Trophoblast cell (in vitro differentiated cells and primary cell): ENCODE measurements at regions not wholly inside any gene's neighbourhood (a gene's known extent, or its start where the extent isn't known, plus 50 kb on each side); places are given as distances from the start of the nearest gene placed in this dataset.

ENCODE experiments used
- DNase-seq, 2 donors: peaks; one replicate each; pipeline ENCODE4 v3.0.0-alpha.2; 2016
- H2AFZ ChIP-seq: 2 replicates; pipeline ENCODE4 v1.6.1; 2013; ENCODE audit warnings: low read length, moderate library complexity, mild to moderate bottlenecking; ENCODE audit not compliant: insufficient read depth, poor library complexity
- H2AK5ac ChIP-seq: 2 replicates; pipeline ENCODE4 v1.6.1; 2013; ENCODE audit warnings: mild to moderate bottlenecking, low read length
- H2BK120ac ChIP-seq: 2 replicates; pipeline ENCODE4 v1.6.1; 2013; ENCODE audit warnings: low read length, mild to moderate bottlenecking, moderate library complexity; ENCODE audit not compliant: insufficient read depth, poor library complexity
- H2BK12ac ChIP-seq: 2 replicates; pipeline ENCODE4 v1.6.1; 2013; ENCODE audit warnings: mild to moderate bottlenecking, low read length, moderate library complexity
- H2BK5ac ChIP-seq: 2 replicates; pipeline ENCODE4 v1.6.1; 2013; ENCODE audit warnings: low read length, low read depth, moderate library complexity, mild to moderate bottlenecking; ENCODE audit not compliant: poor library complexity
- H3K14ac ChIP-seq: 2 replicates; pipeline ENCODE4 v1.6.1; 2013; ENCODE audit warnings: mild to moderate bottlenecking, low read length
- H3K18ac ChIP-seq: 2 replicates; pipeline ENCODE4 v1.6.1; 2013; ENCODE audit warnings: mild to moderate bottlenecking, low read length
- H3K23ac ChIP-seq: 2 replicates; pipeline ENCODE4 v1.6.1; 2013; ENCODE audit warnings: low read length
- H3K27ac ChIP-seq: 2 replicates; pipeline ENCODE4 v1.5.1; 2013; ENCODE audit warnings: low read depth, mild to moderate bottlenecking, inconsistent platforms, low read length, moderate library complexity
- H3K27me3 ChIP-seq: 2 replicates; pipeline ENCODE4 v1.6.1; 2013; ENCODE audit warnings: inconsistent platforms, mild to moderate bottlenecking, low read length, moderate library complexity; ENCODE audit not compliant: insufficient read depth
- H3K36me3 ChIP-seq, 2 experiments: 1 replicate in 1 of 2; 2 replicates in 1 of 2; pipeline ENCODE4 v1.6.1; 2013; ENCODE audit warnings: low read length in 2 of 2, mild to moderate bottlenecking in 2 of 2, moderate library complexity in 1 of 2; ENCODE audit not compliant: insufficient read depth in 2 of 2, control insufficient read depth in 1 of 2
- H3K4ac ChIP-seq: 2 replicates; pipeline ENCODE4 v1.6.1; 2013; ENCODE audit warnings: low read depth, mild to moderate bottlenecking, low read length, moderate library complexity
- H3K4me1 ChIP-seq, 2 experiments: 1 replicate in 1 of 2; 2 replicates in 1 of 2; pipeline ENCODE4 v1.6.1; 2013; ENCODE audit warnings: low read length in 2 of 2, mild to moderate bottlenecking in 2 of 2, moderate library complexity in 1 of 2; ENCODE audit not compliant: insufficient read depth in 2 of 2, control insufficient read depth in 1 of 2
- H3K4me2 ChIP-seq: 2 replicates; pipeline ENCODE4 v1.6.1; 2013; ENCODE audit warnings: inconsistent platforms, mild to moderate bottlenecking, low read length, moderate library complexity
- H3K4me3 ChIP-seq: 2 replicates; pipeline ENCODE4 v1.5.1; 2013; ENCODE audit warnings: mild to moderate bottlenecking, low read depth, low read length, inconsistent platforms
- H3K79me1 ChIP-seq: one replicate; pipeline ENCODE4 v1.6.1; 2013; ENCODE audit warnings: low read length
- H3K79me2 ChIP-seq: 2 replicates; pipeline ENCODE4 v1.6.1; 2013; ENCODE audit warnings: low read length, mild to moderate bottlenecking; ENCODE audit not compliant: control insufficient read depth, insufficient read depth, poor library complexity
- H3K9ac ChIP-seq: 2 replicates; pipeline ENCODE4 v1.6.1; 2013; ENCODE audit warnings: mild to moderate bottlenecking, low read length
- H3K9me3 ChIP-seq: 2 replicates; pipeline ENCODE4 v1.6.1; 2013; ENCODE audit warnings: low read depth, mild to moderate bottlenecking, control low read depth, inconsistent platforms, low read length; ENCODE audit not compliant: insufficient read depth
- H4K12ac ChIP-seq: 2 replicates; pipeline ENCODE4 v1.6.1; 2013; ENCODE audit warnings: low read depth, mild to moderate bottlenecking, low read length, moderate library complexity
- H4K8ac ChIP-seq: 2 replicates; pipeline ENCODE4 v1.6.1; 2013; ENCODE audit warnings: low read depth, mild to moderate bottlenecking, low read length, moderate library complexity
- H4K91ac ChIP-seq: one replicate; pipeline ENCODE4 v1.6.1; 2013; ENCODE audit warnings: low read depth, mild to moderate bottlenecking, low read length, moderate library complexity
- WGBS: extraction: QIAGEN DNeasy Blood & Tissue Kit; methylation state at CpG from one replicate; pipeline ENCODE4 v1.1.7; 2013; ENCODE audit warnings: missing lambda C conversion rate; ENCODE audit not compliant: insufficient read length, insufficient coverage; ENCODE audit errors: extremely low coverage; 5-methylcytosine and 5-hydroxymethylcytosine counted together

DNA sequence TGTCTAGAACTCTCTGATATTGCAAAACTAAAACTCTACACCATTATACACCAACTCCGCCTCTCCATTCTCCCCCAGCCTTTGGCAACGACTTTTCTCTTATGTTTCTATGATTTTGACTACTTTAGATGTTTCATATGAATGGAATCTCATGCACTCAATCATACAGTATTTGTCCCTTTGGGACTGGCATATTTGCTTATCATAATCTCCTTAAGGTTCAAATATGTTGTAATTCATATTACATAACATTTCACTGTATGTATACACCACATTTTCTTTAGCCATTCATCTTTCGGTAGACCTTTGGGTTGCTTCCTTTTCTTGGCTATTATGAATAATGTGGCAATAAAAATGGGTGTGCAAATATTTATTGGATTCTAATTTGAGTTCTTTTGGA lies 164.4 kb downstream of the ARL4A start:
- Histone ChIP-seq H3K9ac (no peak overlapping the region), H4K12ac (no peak overlapping the region), H2BK5ac (no peak overlapping the region), H3K4me2 (no peak overlapping the region), H3K36me3 (no peaks in the 10 kb centered on the region), H2AK5ac (no peak overlapping the region), H3K27me3 (no peaks in the 10 kb centered on the region), H2AFZ (no peak overlapping the region), H3K23ac (no peak overlapping the region), H4K91ac (no peak overlapping the region), H3K4me3 (no peak overlapping the region), H4K8ac (no peak overlapping the region), H3K79me2 (no peaks in the 10 kb centered on the region), H3K9me3 (no peaks in the 10 kb centered on the region), H3K18ac (no peak overlapping the region), H3K27ac (no peak overlapping the region), H3K4me1 (no peaks in the 10 kb centered on the region), H2BK12ac (no peak overlapping the region), H3K14ac (no peak overlapping the region), H2BK120ac (no peak overlapping the region), H3K79me1 (no peaks in the 10 kb centered on the region), H3K4ac (no peak overlapping the region)
- no CpG with 5 or more reads among the region's 3 CpGs for WGBS
- no peak for DNase-seq

DNA sequence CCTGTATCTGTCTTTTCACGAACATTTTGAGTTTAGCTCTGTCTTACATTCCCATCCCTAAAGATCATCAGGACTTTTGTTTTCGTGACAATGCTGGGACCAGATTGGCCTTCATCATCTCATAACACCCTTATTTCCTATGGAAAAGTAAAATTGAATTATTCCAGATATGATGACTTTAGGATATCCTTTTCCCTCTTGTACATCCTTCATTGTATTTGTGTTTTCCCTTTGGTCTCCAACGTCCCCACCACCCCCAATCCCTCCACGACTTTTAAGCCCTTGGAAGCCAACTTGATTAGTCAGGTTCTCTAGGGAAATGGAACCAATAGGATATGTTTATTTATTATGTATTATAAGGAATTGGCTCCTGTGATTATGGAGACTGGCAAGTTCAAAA lies 167.6 kb downstream of the ARL4A start:
- no peak overlapping the region for H4K8ac ChIP-seq

DNA sequence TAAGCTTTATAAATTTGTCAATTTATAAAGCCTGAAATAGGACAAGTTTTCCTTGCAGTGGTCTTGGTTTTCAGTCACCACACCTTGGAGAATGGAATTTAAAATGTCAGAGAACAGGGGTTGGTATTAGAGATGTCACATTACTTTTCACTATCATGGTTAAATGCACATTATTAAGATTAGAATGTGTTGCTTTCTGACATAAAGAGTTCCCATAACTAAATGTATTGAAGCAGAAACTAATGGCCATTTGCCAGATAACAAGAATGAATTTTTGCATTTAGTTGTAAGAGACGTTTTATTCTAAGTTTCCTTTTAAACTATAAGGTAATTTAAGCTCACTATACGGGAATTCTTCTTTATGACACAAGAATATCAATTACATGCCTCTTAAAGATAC lies 172.3 kb downstream of the ARL4A start:
- no peak overlapping the region for H4K91ac ChIP-seq

More for the DNA sequence above, 167.6 kb downstream of the ARL4A start:
- Histone ChIP-seq H3K4ac (no peak overlapping the region), H4K12ac (no peak overlapping the region), H3K27ac (no peak overlapping the region), H3K23ac (no peak overlapping the region), H4K91ac (no peak overlapping the region), H3K79me1 (no peaks in the 10 kb centered on the region), H3K27me3 (no peaks in the 10 kb centered on the region), H3K79me2 (no peaks in the 10 kb centered on the region), H3K9me3 (no peaks in the 10 kb centered on the region), H3K4me1 (no peaks in the 10 kb centered on the region), H3K4me2 (no peak overlapping the region), H2AK5ac (no peak overlapping the region), H2BK5ac (no peak overlapping the region), H2AFZ (no peak overlapping the region), H3K9ac (no peak overlapping the region), H3K14ac (no peak overlapping the region), H2BK120ac (no peak overlapping the region), H2BK12ac (no peak overlapping the region), H3K4me3 (no peak overlapping the region), H3K36me3 (no peaks in the 10 kb centered on the region), H3K18ac (no peak overlapping the region)
- no CpG with 5 or more reads among the region's 4 CpGs for WGBS
- no peak for DNase-seq

DNA sequence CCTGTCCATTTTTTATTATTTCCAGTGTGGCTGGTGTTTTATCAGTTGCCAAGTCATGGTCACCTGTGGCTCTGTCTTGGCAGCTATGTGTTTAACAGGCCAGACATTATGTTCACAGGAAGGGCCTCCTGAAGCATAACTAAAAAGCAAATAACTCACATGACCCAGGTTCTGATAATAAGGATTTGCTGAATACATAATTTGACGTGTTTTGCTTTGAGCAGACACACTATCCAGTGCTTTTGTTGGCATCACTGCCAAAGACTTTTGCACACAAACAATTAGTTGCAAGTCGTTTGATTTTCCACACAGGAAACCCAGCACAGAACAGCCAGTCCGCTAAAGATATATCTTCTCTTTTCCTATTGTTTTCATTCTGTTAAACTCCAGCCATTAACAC lies 173.6 kb downstream of the ARL4A start:
- Histone ChIP-seq H4K8ac (no peak overlapping the region), H3K27ac (no peak overlapping the region), H3K36me3 (no peaks in the 10 kb centered on the region), H3K4me2 (no peak overlapping the region), H2AK5ac (no peak overlapping the region), H3K79me2 (no peaks in the 10 kb centered on the region), H3K4me3 (no peak overlapping the region), H3K27me3 (no peaks in the 10 kb centered on the region), H2BK120ac (no peak overlapping the region), H2BK12ac (no peak overlapping the region), H4K12ac (no peak overlapping the region), H3K79me1 (no peaks in the 10 kb centered on the region), H2AFZ (no peak overlapping the region), H3K9ac (no peak overlapping the region), H4K91ac (no peak overlapping the region), H3K9me3 (no peaks in the 10 kb centered on the region), H2BK5ac (no peak overlapping the region), H3K4me1 (peaks cover 0 to 2% of the 10 kb centered on the region in 2 experiments), H3K23ac (no peak overlapping the region), H3K14ac (no peak overlapping the region), H3K18ac (no peak overlapping the region), H3K4ac (no peak overlapping the region)
- WGBS, result no CpG with 5 or more reads among the region's 3 CpGs
- no peak for DNase-seq

More for the DNA sequence above, 172.3 kb downstream of the ARL4A start:
- H4K12ac ChIP-seq, result no peak overlapping the region
- H3K4ac ChIP-seq, result no peak overlapping the region
- no CpG with 5 or more reads among the region's 2 CpGs for WGBS
- H3K18ac ChIP-seq, result no peak overlapping the region
- H2BK12ac ChIP-seq, result no peak overlapping the region
- H3K4me1 ChIP-seq, result no peaks in the 10 kb centered on the region
- H4K8ac ChIP-seq, result no peak overlapping the region
- H3K27me3 ChIP-seq, result no peaks in the 10 kb centered on the region
- no peak overlapping the region for H2AK5ac ChIP-seq
- no peak overlapping the region for H2BK120ac ChIP-seq
- H2BK5ac ChIP-seq, result no peak overlapping the region
- no peaks in the 10 kb centered on the region for H3K36me3 ChIP-seq
- DNase-seq, result no peak
- no peak overlapping the region for H3K23ac ChIP-seq
- H3K4me2 ChIP-seq, result no peak overlapping the region
- no peaks in the 10 kb centered on the region for H3K9me3 ChIP-seq
- no peaks in the 10 kb centered on the region for H3K79me1 ChIP-seq
- H3K27ac ChIP-seq, result no peak overlapping the region
- H3K14ac ChIP-seq, result no peak overlapping the region
- H3K9ac ChIP-seq, result no peak overlapping the region
- no peaks in the 10 kb centered on the region for H3K79me2 ChIP-seq
- H2AFZ ChIP-seq, result no peak overlapping the region
- no peak overlapping the region for H3K4me3 ChIP-seq
